MCF 10A (cell line): ENCODE measurements at regions not wholly inside any gene's neighbourhood (a gene's known extent, or its start where the extent isn't known, plus 50 kb on each side); places are given as distances from the start of the nearest gene placed in this dataset.

Experiments
- BruUV-seq: library from RNA; stranded (reverse); fragments of 400-500 nt; replicated peaks from 2 replicates; lab custom pipeline; 2021; lab: Mats Ljungman, UMichigan
- CTCF ChIA-PET: fragments of 300-600 bp; sonication (Branson Sonifier 250); formaldehyde crosslinking; extraction: SDS; loops from one replicate; lab custom pipeline; 2021; ENCODE audit warnings: antibody characterized with exemption, inconsistent platforms; lab: Yijun Ruan, JAX
- POLR2A ChIA-PET: fragments of 300-600, 350-650 bp; sonication (Branson Sonifier 250); formaldehyde crosslinking; extraction: SDS; loops from one replicate; lab custom pipeline; 2020; ENCODE audit warnings: antibody characterized with exemption, inconsistent platforms; lab: Yijun Ruan, JAX
- DNase-seq: peaks from one replicate; pipeline ENCODE4 v3.0.0-alpha.2; 2018; ENCODE audit not compliant: unreplicated experiment
- H3K27ac Mint-ChIP-seq: one replicate; pipeline ENCODE4 v1.8.0; 2022; ENCODE audit warnings: mild to moderate bottlenecking, low read depth, mixed read lengths; ENCODE audit not compliant: unreplicated experiment
- H3K27me3 Mint-ChIP-seq: one replicate; pipeline ENCODE4 v1.8.0; 2022; ENCODE audit warnings: mixed read lengths; ENCODE audit not compliant: insufficient read depth, unreplicated experiment
- H3K36me3 Mint-ChIP-seq: one replicate; pipeline ENCODE4 v1.8.0; 2022; ENCODE audit warnings: mild to moderate bottlenecking, moderate library complexity, mixed read lengths; ENCODE audit not compliant: insufficient read depth, unreplicated experiment
- H3K4me1 Mint-ChIP-seq: one replicate; pipeline ENCODE4 v1.8.0; 2022; ENCODE audit warnings: mixed read lengths; ENCODE audit not compliant: insufficient read depth, unreplicated experiment
- H3K4me3 Mint-ChIP-seq: one replicate; pipeline ENCODE4 v1.8.0; 2022; ENCODE audit warnings: mild to moderate bottlenecking, moderate library complexity, mixed read lengths; ENCODE audit not compliant: unreplicated experiment
- H3K9me3 Mint-ChIP-seq: one replicate; pipeline ENCODE4 v1.8.0; 2022; ENCODE audit warnings: mixed read lengths; ENCODE audit not compliant: unreplicated experiment
- CTCF ChIP-seq: fragments of 200-600 bp; IDR thresholded peaks from one replicate; pipeline ENCODE4 v1.8.0; 2022; ENCODE audit warnings: antibody characterized with exemption, mild to moderate bottlenecking; ENCODE audit not compliant: unreplicated experiment
- intact Hi-C: fragments of 100-400 bp; cut with micrococcal nuclease; formaldehyde crosslinking; loops from 2 replicates; pipeline ENCODE4 v1.14.1; 2022

- no peak for TF ChIP-seq CTCF
- DNase-seq = no peak
- H3K4me1 Mint-ChIP-seq = no peaks in the 10 kb centered on the region
- H3K36me3 Mint-ChIP-seq = no peaks in the 10 kb centered on the region
- H3K4me3 Mint-ChIP-seq = no peak overlapping the region
- no peak overlapping the region for H3K27ac Mint-ChIP-seq
- no TSS peak for BruUV-seq
- POLR2A ChIA-PET = no interaction called here
- intact Hi-C loops = no loop called here
- H3K27me3 Mint-ChIP-seq = no peaks in the 10 kb centered on the region
- no peaks in the 10 kb centered on the region for H3K9me3 Mint-ChIP-seq
- CTCF ChIA-PET = interaction anchor here (0.6 to 0.7 kb wide), 2 partner anchors 78 to 213 kb away, joined by 3 read pairs; no protein-coding TSS in a partner anchor
Observed at GRCh38 chr1:99384021-99384420, 119.7 kb downstream of the PLPPR4 start.

- Mint-ChIP-seq H3K9me3 (no peaks in the 10 kb centered on the region), H3K4me3 (no peak overlapping the region), H3K4me1 (no peaks in the 10 kb centered on the region), H3K27ac (no peak overlapping the region), H3K27me3 (no peaks in the 10 kb centered on the region), H3K36me3 (no peaks in the 10 kb centered on the region)
- ChIA-PET CTCF (no interaction called here), POLR2A (no interaction called here)
- intact Hi-C loops = no loop called here
- BruUV-seq = no TSS peak
- no peak for TF ChIP-seq CTCF
- no peak for DNase-seq
Observed at GRCh38 chr1:99385852-99386251, 121.6 kb downstream of the PLPPR4 start.

GRCh38 chr1:99396389-99396788 is 132.1 kb downstream of the PLPPR4 start:
- ChIA-PET POLR2A (no interaction called here), CTCF (interaction anchor here (0.8 kb wide), 1 partner anchor 73 kb away, joined by 5 read pairs; no protein-coding TSS in a partner anchor)
- H3K36me3 Mint-ChIP-seq = no peaks in the 10 kb centered on the region
- DNase-seq = no peak
- no peak overlapping the region for H3K4me3 Mint-ChIP-seq
- no peak overlapping the region for H3K27ac Mint-ChIP-seq
- intact Hi-C loops = no loop called here
- H3K27me3 Mint-ChIP-seq = no peaks in the 10 kb centered on the region
- TF ChIP-seq CTCF = no peak
- BruUV-seq = no TSS peak
- no peaks in the 10 kb centered on the region for H3K4me1 Mint-ChIP-seq
- no peaks in the 10 kb centered on the region for H3K9me3 Mint-ChIP-seq

GRCh38 chr1:99397029-99397428 is 132.7 kb downstream of the PLPPR4 start:
- Mint-ChIP-seq H3K27me3 (no peaks in the 10 kb centered on the region), H3K4me3 (no peak overlapping the region), H3K27ac (no peak overlapping the region), H3K4me1 (no peaks in the 10 kb centered on the region), H3K9me3 (no peaks in the 10 kb centered on the region), H3K36me3 (no peaks in the 10 kb centered on the region)
- no TSS peak for BruUV-seq
- no peak for DNase-seq
- no peak for TF ChIP-seq CTCF
- intact Hi-C loops = no loop called here
- CTCF ChIA-PET = no interaction called here
- POLR2A ChIA-PET = no interaction called here
